ENCODE measurements at regions not wholly inside any gene's neighbourhood (a gene's known extent, or its start where the extent isn't known, plus 50 kb on each side); places are given as distances from the start of the nearest gene placed in this dataset.

GRCh38 chr10:37639200-37639599 is 218.2 kb downstream of the ZNF248 start:
- no peaks in the 10 kb centered on the region for H3K4me1 Mint-ChIP-seq (ENCODE audit: low read depth)
- no peak overlapping the region for H3K27ac Mint-ChIP-seq (ENCODE audit: unreplicated experiment)
- no peak overlapping the region for H3K4me3 Mint-ChIP-seq (ENCODE audit: unreplicated experiment)
- no peaks in the 10 kb centered on the region for H3K27me3 Mint-ChIP-seq (ENCODE audit: low read depth)
- peaks cover 50% of the 10 kb centered on the region for H3K9me3 Mint-ChIP-seq (ENCODE audit: low read depth)
- TF ChIP-seq CTCF (IDR thresholded peaks at IDR 0.05): no peak
- peaks cover 8% of the 10 kb centered on the region for H3K36me3 Mint-ChIP-seq (ENCODE audit: low read depth)
- DNase-seq (ENCODE audit: low spot score): no peak

GRCh38 chr10:37638569-37638968 is 218.8 kb downstream of the ZNF248 start:
- Mint-ChIP-seq H3K4me1 (ENCODE audit: low read depth) (no peaks in the 10 kb centered on the region), H3K4me3 (ENCODE audit: unreplicated experiment) (no peak overlapping the region)

GRCh38 chr10:37634351-37634880 is 223.0 kb downstream of the ZNF248 start:
- H3K4me3 Mint-ChIP-seq (ENCODE audit: unreplicated experiment): no peak overlapping the region
- no peak overlapping the region for H3K27ac Mint-ChIP-seq (ENCODE audit: unreplicated experiment)
- no peaks in the 10 kb centered on the region for H3K27me3 Mint-ChIP-seq (ENCODE audit: low read depth)
- no peak for TF ChIP-seq CTCF (IDR thresholded peaks at IDR 0.05)
- H3K36me3 Mint-ChIP-seq (ENCODE audit: low read depth): peaks cover 6% of the 10 kb centered on the region
- DNase-seq (ENCODE audit: low spot score): no peak
- no peaks in the 10 kb centered on the region for H3K4me1 Mint-ChIP-seq (ENCODE audit: low read depth)
- H3K9me3 Mint-ChIP-seq (ENCODE audit: low read depth): peaks cover 52% of the 10 kb centered on the region

More at GRCh38 chr10:37638569-37638968, 218.8 kb downstream of the ZNF248 start:
- TF ChIP-seq CTCF (IDR thresholded peaks at IDR 0.05): no peak
- no peak for DNase-seq (ENCODE audit: low spot score)
- H3K27me3 Mint-ChIP-seq (ENCODE audit: low read depth): no peaks in the 10 kb centered on the region
- no peak overlapping the region for H3K27ac Mint-ChIP-seq (ENCODE audit: unreplicated experiment)
- peaks cover 52% of the 10 kb centered on the region for H3K9me3 Mint-ChIP-seq (ENCODE audit: low read depth)
- peaks cover 8% of the 10 kb centered on the region for H3K36me3 Mint-ChIP-seq (ENCODE audit: low read depth)

GRCh38 chr10:37632641-37633040 is 224.8 kb downstream of the ZNF248 start:
- no peak for DNase-seq (ENCODE audit: low spot score)
- Mint-ChIP-seq H3K27me3 (ENCODE audit: low read depth) (no peaks in the 10 kb centered on the region), H3K9me3 (ENCODE audit: low read depth) (peaks cover 45% of the 10 kb centered on the region), H3K36me3 (ENCODE audit: low read depth) (no peaks in the 10 kb centered on the region), H3K27ac (ENCODE audit: unreplicated experiment) (no peak overlapping the region), H3K4me1 (ENCODE audit: low read depth) (no peaks in the 10 kb centered on the region), H3K4me3 (ENCODE audit: unreplicated experiment) (no peak overlapping the region)
- no peak for TF ChIP-seq CTCF (IDR thresholded peaks at IDR 0.05)

- DNase-seq (ENCODE audit: low spot score): no peak
- TF ChIP-seq CTCF (IDR thresholded peaks at IDR 0.05): no peak
- Mint-ChIP-seq H3K4me1 (ENCODE audit: low read depth) (no peaks in the 10 kb centered on the region), H3K27me3 (ENCODE audit: low read depth) (no peaks in the 10 kb centered on the region), H3K36me3 (ENCODE audit: low read depth) (peaks cover 2% of the 10 kb centered on the region), H3K27ac (ENCODE audit: unreplicated experiment) (no peak overlapping the region), H3K4me3 (ENCODE audit: unreplicated experiment) (no peak overlapping the region), H3K9me3 (ENCODE audit: low read depth) (peaks cover 58% of the 10 kb centered on the region)
These were observed 233.9 kb downstream of the ZNF248 start for GRCh38 chr10:37623506-37623905.

Measured in chondrocyte (in vitro differentiated cells).